Spleen (tissue), 7 donors: ENCODE measurements at regions not wholly inside any gene's neighbourhood (a gene's known extent, or its start where the extent isn't known, plus 50 kb on each side); places are given as distances from the start of the nearest gene placed in this dataset.

Source experiments
- POLR2A ChIP-seq, 3 donors: fragments of 450-650 bp; IDR thresholded peaks; one replicate each; pipeline ENCODE4 v1.5.1; 2017; ENCODE audit warnings: antibody characterized with exemption in 3 of 3, mild to moderate bottlenecking in 1 of 3
- POLR2AphosphoS5 ChIP-seq, 3 donors: sonication (generic); formaldehyde crosslinking; IDR thresholded peaks; one replicate each; pipeline ENCODE4 v1.5.1; 2017; ENCODE audit warnings: antibody characterized with exemption in 3 of 3
- TF ChIP-seq, protein P1 (sequence below), 11 experiments: fragments of 200-600 bp in 7 of 11; fragments of 450-650 bp in 4 of 11; sonication (generic) in 4 of 11; IDR thresholded peaks in 8 of 11; conservative IDR thresholded peaks in 3 of 11; 1 replicate in 7 of 11; 2 replicates in 4 of 11; pipeline versions ENCODE4 v1.4.0 to v1.8.0; 2016 to 2021; ENCODE audit warnings: antibody characterized with exemption in 11 of 11, inconsistent platforms in 4 of 11, mild to moderate bottlenecking in 1 of 11
- donor health status: DM: no; HTN: no; CAD: no; lungs with moderate emphysema.
- donor health status: DM: no; HTN: no; CAD: no.
- donor health status: DM: no; HTN: no; CAD: no.

GRCh38 chr4:125022855-125023501 is 291.8 kb upstream of the FAT4 start:
- TF ChIP-seq, protein P1, sequence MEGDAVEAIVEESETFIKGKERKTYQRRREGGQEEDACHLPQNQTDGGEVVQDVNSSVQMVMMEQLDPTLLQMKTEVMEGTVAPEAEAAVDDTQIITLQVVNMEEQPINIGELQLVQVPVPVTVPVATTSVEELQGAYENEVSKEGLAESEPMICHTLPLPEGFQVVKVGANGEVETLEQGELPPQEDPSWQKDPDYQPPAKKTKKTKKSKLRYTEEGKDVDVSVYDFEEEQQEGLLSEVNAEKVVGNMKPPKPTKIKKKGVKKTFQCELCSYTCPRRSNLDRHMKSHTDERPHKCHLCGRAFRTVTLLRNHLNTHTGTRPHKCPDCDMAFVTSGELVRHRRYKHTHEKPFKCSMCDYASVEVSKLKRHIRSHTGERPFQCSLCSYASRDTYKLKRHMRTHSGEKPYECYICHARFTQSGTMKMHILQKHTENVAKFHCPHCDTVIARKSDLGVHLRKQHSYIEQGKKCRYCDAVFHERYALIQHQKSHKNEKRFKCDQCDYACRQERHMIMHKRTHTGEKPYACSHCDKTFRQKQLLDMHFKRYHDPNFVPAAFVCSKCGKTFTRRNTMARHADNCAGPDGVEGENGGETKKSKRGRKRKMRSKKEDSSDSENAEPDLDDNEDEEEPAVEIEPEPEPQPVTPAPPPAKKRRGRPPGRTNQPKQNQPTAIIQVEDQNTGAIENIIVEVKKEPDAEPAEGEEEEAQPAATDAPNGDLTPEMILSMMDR (IDR thresholded peaks at IDR 0.05 in 8 of 11, conservative IDR thresholded peaks at IDR 0.05 in 3 of 11), result no peak
- TF ChIP-seq POLR2A (IDR thresholded peaks at IDR 0.05), result no peak
- no peak for TF ChIP-seq POLR2AphosphoS5 (IDR thresholded peaks at IDR 0.05)
